ENCODE measurements at regions not wholly inside any gene's neighbourhood (a gene's known extent, or its start where the extent isn't known, plus 50 kb on each side); places are given as distances from the start of the nearest gene placed in this dataset.
A peak's percentile ranks its signal among the peaks of the same experiment; 100 is the strongest.
"Not testable (repeated sequence)": the region's sequence is repeated elsewhere in the genome, so short reads cannot be mapped to it uniquely, and the experiment has no call there.

- H3K4me3 ChIP-seq; DNase-seq; H3K27ac ChIP-seq; H3K9me3 ChIP-seq (replicated peaks); H3K36me3 ChIP-seq; H3K4me1 ChIP-seq; H3K27me3 ChIP-seq: not testable (repeated sequence)
Observed at GRCh38 chr19:23984911-23985310, 70.2 kb downstream of the ZNF726 start.

GRCh38 chr19:23986623-23987022, 71.9 kb downstream of the ZNF726 start:
- Histone ChIP-seq H3K4me3 (no peak overlapping the region), H3K27ac (no peak overlapping the region), H3K27me3 (no peaks in the 10 kb centered on the region), H3K36me3 (no peaks in the 10 kb centered on the region), H3K4me1 (peaks cover 11% of the 10 kb centered on the region), H3K9me3 (replicated peaks) (no peaks in the 10 kb centered on the region)
- no peak for DNase-seq

- Histone ChIP-seq H3K4me3 (no peak overlapping the region), H3K27ac (no peak overlapping the region), H3K9me3 (replicated peaks) (no peaks in the 10 kb centered on the region), H3K27me3 (no peaks in the 10 kb centered on the region), H3K36me3 (no peaks in the 10 kb centered on the region), H3K4me1 (peaks cover 12% of the 10 kb centered on the region)
- peak; percentile 68 to 71 for DNase-seq
Observed at GRCh38 chr19:23991170-23991569, 76.5 kb downstream of the ZNF726 start.

- H3K36me3 ChIP-seq = no peaks in the 10 kb centered on the region
Observed at GRCh38 chr19:23992348-23992747, 77.7 kb downstream of the ZNF726 start.

GRCh38 chr19:23993440-23993839, 78.8 kb downstream of the ZNF726 start:
- DNase-seq = no peak
- Histone ChIP-seq H3K9me3 (replicated peaks) (no peaks in the 10 kb centered on the region), H3K27ac (no peak overlapping the region), H3K27me3 (no peaks in the 10 kb centered on the region), H3K4me1 (peaks cover 12% of the 10 kb centered on the region), H3K36me3 (no peaks in the 10 kb centered on the region), H3K4me3 (no peak overlapping the region)

More at GRCh38 chr19:23992348-23992747, 77.7 kb downstream of the ZNF726 start:
- DNase-seq = no peak
- Histone ChIP-seq H3K9me3 (replicated peaks) (no peaks in the 10 kb centered on the region), H3K27me3 (no peaks in the 10 kb centered on the region), H3K27ac (no peak overlapping the region), H3K4me3 (no peak overlapping the region), H3K4me1 (peaks cover 12% of the 10 kb centered on the region)

- Histone ChIP-seq H3K27ac (no peak overlapping the region), H3K36me3 (no peaks in the 10 kb centered on the region), H3K4me3 (no peak overlapping the region), H3K27me3 (no peaks in the 10 kb centered on the region), H3K9me3 (replicated peaks) (no peaks in the 10 kb centered on the region), H3K4me1 (peaks cover 1% of the 10 kb centered on the region; the same call in 1 of the 2 replicates)
- peak; percentile 12 to 53 for DNase-seq
Observed at GRCh38 chr19:23996549-23996948, 81.9 kb downstream of the ZNF726 start.

- no peak overlapping the region for H3K27ac ChIP-seq
- H3K4me3 ChIP-seq = no peak overlapping the region
- no peaks in the 10 kb centered on the region for H3K27me3 ChIP-seq
- H3K36me3 ChIP-seq = no peaks in the 10 kb centered on the region
- no peaks in the 10 kb centered on the region for H3K4me1 ChIP-seq
- H3K9me3 ChIP-seq (replicated peaks) = no peaks in the 10 kb centered on the region
- DNase-seq = no peak
Observed at GRCh38 chr19:23998568-23998967, 83.9 kb downstream of the ZNF726 start.

- H3K9me3 ChIP-seq (replicated peaks) = no peaks in the 10 kb centered on the region
- DNase-seq = no peak
- no peak overlapping the region for H3K4me3 ChIP-seq
- no peak overlapping the region for H3K27ac ChIP-seq
- no peaks in the 10 kb centered on the region for H3K27me3 ChIP-seq
- H3K4me1 ChIP-seq = no peaks in the 10 kb centered on the region
- H3K36me3 ChIP-seq = no peaks in the 10 kb centered on the region
Observed at GRCh38 chr19:23999821-24000610, 85.3 kb downstream of the ZNF726 start.

- no peaks in the 10 kb centered on the region for H3K27me3 ChIP-seq
- no peak for DNase-seq
- H3K36me3 ChIP-seq = no peaks in the 10 kb centered on the region
- H3K4me3 ChIP-seq = no peak overlapping the region
- no peaks in the 10 kb centered on the region for H3K4me1 ChIP-seq
- H3K9me3 ChIP-seq (replicated peaks) = no peaks in the 10 kb centered on the region
- H3K27ac ChIP-seq = no peak overlapping the region
Observed at GRCh38 chr19:24000656-24001055, 86.0 kb downstream of the ZNF726 start.

- Histone ChIP-seq H3K36me3 (no peaks in the 10 kb centered on the region), H3K9me3 (replicated peaks) (no peaks in the 10 kb centered on the region), H3K27me3 (no peaks in the 10 kb centered on the region), H3K4me3 (no peak overlapping the region), H3K27ac (no peak overlapping the region), H3K4me1 (no peaks in the 10 kb centered on the region)
- DNase-seq = no peak
Observed at GRCh38 chr19:24002256-24002945, 84.6 kb upstream of the ZNF254 start.

- Histone ChIP-seq H3K4me3 (no peak overlapping the region), H3K36me3 (no peaks in the 10 kb centered on the region), H3K4me1 (no peaks in the 10 kb centered on the region), H3K9me3 (replicated peaks) (no peaks in the 10 kb centered on the region), H3K27ac (no peak overlapping the region), H3K27me3 (no peaks in the 10 kb centered on the region)
- no peak for DNase-seq
Observed at GRCh38 chr19:24003537-24003936, 83.5 kb upstream of the ZNF254 start.

GRCh38 chr19:24004166-24004565, 82.8 kb upstream of the ZNF254 start:
- Histone ChIP-seq H3K9me3 (replicated peaks) (no peaks in the 10 kb centered on the region), H3K4me1 (no peaks in the 10 kb centered on the region), H3K36me3 (no peaks in the 10 kb centered on the region), H3K27ac (no peak overlapping the region), H3K4me3 (no peak overlapping the region), H3K27me3 (no peaks in the 10 kb centered on the region)
- DNase-seq = no peak

- no peaks in the 10 kb centered on the region for H3K4me1 ChIP-seq
- no peak overlapping the region for H3K27ac ChIP-seq
- no peak overlapping the region for H3K4me3 ChIP-seq
- no peak for DNase-seq
- H3K9me3 ChIP-seq (replicated peaks) = no peaks in the 10 kb centered on the region
- peaks cover 4% of the 10 kb centered on the region for H3K36me3 ChIP-seq
- no peaks in the 10 kb centered on the region for H3K27me3 ChIP-seq
Observed at GRCh38 chr19:24029941-24030636, 56.9 kb upstream of the ZNF254 start.

- no peak for DNase-seq
- Histone ChIP-seq H3K27me3 (no peaks in the 10 kb centered on the region), H3K36me3 (peaks cover 30% of the 10 kb centered on the region), H3K4me1 (no peaks in the 10 kb centered on the region), H3K27ac (no peak overlapping the region; the same call in 1 of the 2 replicates), H3K4me3 (peak overlapping the region; percentile 91), H3K9me3 (replicated peaks) (peaks cover 7% of the 10 kb centered on the region; the same call in 1 of the 2 replicates)
Observed at GRCh38 chr19:24032651-24033050, 54.3 kb upstream of the ZNF254 start.
